ENCODE measurements at regions not wholly inside any gene's neighbourhood (a gene's known extent, or its start where the extent isn't known, plus 50 kb on each side); places are given as distances from the start of the nearest gene placed in this dataset.

GRCh38 chr1:63718541-63718970, 55.3 kb upstream of the ROR1 start:
- no peak for TF ChIP-seq CTCF (IDR thresholded peaks at IDR 0.05 in 4 of 5, conservative IDR thresholded peaks at IDR 0.05 in 1 of 5)
- no peak for TF ChIP-seq POLR2A (IDR thresholded peaks at IDR 0.05)

Measured in gastrocnemius medialis (tissue), 4 donors.